PFSK-1 (cell line): ENCODE measurements at regions not wholly inside any gene's neighbourhood (a gene's known extent, or its start where the extent isn't known, plus 50 kb on each side); places are given as distances from the start of the nearest gene placed in this dataset.

Source experiments
- FOXP2 ChIP-seq: optimal IDR thresholded peaks from 2 replicates; pipeline ENCODE3; 2011; ENCODE audit warnings: borderline replicate concordance, control low read depth, inconsistent platforms; ENCODE audit not compliant: insufficient read depth; ENCODE audit errors: extremely low read length, extremely low read depth
- POLR2AphosphoS5 ChIP-seq: IDR thresholded peaks from 2 replicates; pipeline ENCODE4 v1.6.1; 2012; ENCODE audit warnings: low read depth, mild to moderate bottlenecking, control low read depth, low read length, moderate library complexity
- SIN3A ChIP-seq: IDR thresholded peaks from 2 replicates; pipeline ENCODE4 v1.6.1; 2012; ENCODE audit warnings: mild to moderate bottlenecking, low read length, moderate library complexity, borderline replicate concordance; ENCODE audit not compliant: insufficient read depth
- TAF1 ChIP-seq: IDR thresholded peaks from 2 replicates; pipeline ENCODE4 v1.6.1; 2012; ENCODE audit warnings: low read length, control low read depth, borderline replicate concordance; ENCODE audit not compliant: insufficient read depth
- TF ChIP-seq, protein P1 (sequence below), 2 experiments: IDR thresholded peaks; 2 replicates each; pipeline versions ENCODE4 v1.6.1 to v1.8.0; 2011 to 2012; ENCODE audit warnings: low read depth in 2 of 2, low read length in 2 of 2, control low read depth in 1 of 2, inconsistent platforms in 1 of 2, mild to moderate bottlenecking in 1 of 2, moderate library complexity in 1 of 2; ENCODE audit not compliant: insufficient read depth in 1 of 2

DNA sequence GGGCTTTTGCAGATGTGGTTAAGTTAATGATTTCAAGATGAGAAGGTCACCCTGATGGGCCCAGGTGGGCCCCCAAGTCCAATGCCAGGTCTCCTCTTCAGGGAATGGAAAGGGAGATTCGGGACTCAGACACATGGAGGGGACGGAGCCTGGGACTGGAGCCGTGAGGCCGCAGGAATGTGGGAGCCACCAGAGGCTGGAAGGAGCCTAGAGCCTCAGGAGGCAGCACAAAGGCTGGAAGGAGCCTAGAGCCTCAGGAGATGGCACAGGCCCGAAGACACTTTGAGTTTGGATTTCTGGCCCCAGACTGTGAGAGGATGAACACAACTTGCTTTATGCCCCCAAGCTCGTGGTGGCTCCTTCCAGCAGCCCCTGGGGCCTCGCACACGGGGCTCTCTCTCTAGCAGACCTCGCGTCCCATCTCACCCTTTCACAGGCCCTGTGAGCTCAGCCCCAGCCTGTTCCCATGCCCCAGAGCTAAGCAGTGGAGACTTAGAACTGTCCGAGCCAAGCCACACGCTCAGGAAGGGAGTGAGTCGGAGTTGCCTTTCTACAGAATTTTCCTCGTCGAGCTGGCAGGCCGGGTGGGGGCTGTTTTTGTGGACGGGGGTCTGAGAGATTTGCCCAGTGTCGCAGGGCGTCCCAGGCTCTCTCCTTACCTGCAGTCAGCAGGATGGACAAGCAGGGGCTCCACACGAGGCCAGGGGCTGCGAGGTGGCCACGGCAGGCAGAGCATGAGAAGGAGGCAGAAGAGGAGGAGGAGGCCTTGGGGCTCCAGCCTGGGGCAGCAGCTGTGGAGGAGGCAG lies 937.6 kb downstream of the BRD1 start:
- no peak for TF ChIP-seq SIN3A
- no peak for TF ChIP-seq FOXP2
- no peak for TF ChIP-seq POLR2AphosphoS5
- TF ChIP-seq, protein P1, sequence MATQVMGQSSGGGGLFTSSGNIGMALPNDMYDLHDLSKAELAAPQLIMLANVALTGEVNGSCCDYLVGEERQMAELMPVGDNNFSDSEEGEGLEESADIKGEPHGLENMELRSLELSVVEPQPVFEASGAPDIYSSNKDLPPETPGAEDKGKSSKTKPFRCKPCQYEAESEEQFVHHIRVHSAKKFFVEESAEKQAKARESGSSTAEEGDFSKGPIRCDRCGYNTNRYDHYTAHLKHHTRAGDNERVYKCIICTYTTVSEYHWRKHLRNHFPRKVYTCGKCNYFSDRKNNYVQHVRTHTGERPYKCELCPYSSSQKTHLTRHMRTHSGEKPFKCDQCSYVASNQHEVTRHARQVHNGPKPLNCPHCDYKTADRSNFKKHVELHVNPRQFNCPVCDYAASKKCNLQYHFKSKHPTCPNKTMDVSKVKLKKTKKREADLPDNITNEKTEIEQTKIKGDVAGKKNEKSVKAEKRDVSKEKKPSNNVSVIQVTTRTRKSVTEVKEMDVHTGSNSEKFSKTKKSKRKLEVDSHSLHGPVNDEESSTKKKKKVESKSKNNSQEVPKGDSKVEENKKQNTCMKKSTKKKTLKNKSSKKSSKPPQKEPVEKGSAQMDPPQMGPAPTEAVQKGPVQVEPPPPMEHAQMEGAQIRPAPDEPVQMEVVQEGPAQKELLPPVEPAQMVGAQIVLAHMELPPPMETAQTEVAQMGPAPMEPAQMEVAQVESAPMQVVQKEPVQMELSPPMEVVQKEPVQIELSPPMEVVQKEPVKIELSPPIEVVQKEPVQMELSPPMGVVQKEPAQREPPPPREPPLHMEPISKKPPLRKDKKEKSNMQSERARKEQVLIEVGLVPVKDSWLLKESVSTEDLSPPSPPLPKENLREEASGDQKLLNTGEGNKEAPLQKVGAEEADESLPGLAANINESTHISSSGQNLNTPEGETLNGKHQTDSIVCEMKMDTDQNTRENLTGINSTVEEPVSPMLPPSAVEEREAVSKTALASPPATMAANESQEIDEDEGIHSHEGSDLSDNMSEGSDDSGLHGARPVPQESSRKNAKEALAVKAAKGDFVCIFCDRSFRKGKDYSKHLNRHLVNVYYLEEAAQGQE (IDR thresholded peaks at IDR 0.05; ENCODE audit: insufficient read depth in 1 of 2, low read depth in 2 of 2, low read length in 2 of 2) = no peak
- TF ChIP-seq TAF1 = no peak

DNA sequence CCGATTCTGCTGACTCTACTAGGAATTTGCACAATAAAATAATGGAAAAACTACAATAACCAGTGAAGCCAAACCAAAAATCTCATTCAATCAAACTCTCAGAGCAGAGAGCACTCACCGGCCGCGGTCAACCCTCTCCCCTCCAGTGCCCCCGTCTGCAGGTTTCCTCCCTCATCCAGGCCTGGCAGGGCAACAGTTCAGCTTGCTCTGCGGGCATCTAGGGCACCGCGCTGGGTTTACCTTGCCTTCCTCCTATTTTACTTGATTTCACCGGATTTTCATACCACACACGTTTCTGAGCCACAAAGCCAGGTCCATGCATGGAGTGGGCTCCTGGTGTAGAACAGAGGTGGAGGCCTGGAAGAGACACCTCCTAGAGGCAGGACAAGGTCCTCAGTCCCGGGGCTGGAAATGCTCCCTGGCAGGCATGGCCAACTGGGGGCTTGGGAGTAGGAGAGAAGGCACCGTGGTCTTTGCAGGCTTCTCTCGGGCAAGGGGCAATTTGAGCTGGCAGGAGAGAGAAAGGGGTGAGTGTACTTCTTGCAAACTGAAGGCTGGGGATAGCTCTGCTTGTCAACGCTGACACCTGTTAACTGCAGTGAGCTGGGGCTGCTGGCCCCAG lies 938.4 kb downstream of the BRD1 start:
- TF ChIP-seq SIN3A (no peak), POLR2AphosphoS5 (no peak), TAF1 (no peak), FOXP2 (no peak)
- TF ChIP-seq, protein P1 (IDR thresholded peaks at IDR 0.05; ENCODE audit: insufficient read depth in 1 of 2, low read depth in 2 of 2, low read length in 2 of 2) = no peak

DNA sequence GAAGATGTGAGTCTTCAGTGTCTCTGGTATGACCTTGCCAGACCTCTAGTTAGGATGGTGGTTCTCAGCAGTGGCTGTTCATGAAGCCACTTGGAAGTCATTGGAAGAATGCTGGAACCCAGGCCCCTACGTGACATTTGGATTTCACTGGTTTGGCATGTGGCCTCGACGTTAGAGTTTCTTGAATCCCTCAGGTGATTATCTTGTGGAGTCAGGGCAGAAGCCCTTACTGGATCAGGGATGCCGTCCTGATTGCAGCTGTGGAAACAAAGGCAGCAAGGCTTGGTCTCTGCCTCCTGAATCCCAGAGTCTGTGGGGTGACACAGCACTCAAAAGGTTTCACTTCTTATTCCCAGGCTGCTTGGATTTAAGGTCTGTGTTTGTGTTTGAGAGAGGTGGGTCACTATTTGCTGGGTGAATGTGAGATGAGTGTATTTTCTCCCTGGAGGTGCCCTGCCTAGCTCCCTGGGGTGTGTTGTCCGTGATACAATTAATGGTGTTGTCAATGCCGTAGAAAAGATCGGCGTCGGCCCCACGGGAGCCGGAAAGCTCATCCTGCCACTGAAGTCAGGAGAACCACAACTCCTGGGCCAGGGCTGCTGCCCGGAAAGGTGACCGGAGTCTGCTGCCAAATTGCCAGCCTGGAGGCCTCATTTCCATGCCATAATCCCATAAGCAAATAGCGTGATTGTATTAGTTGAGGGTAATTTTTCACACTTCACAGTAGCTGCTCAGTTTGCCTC lies 939.0 kb downstream of the BRD1 start:
- no peak for TF ChIP-seq SIN3A
- TF ChIP-seq POLR2AphosphoS5 = no peak
- TF ChIP-seq, protein P1 (IDR thresholded peaks at IDR 0.05; ENCODE audit: insufficient read depth in 1 of 2, low read depth in 2 of 2, low read length in 2 of 2) = no peak
- TF ChIP-seq TAF1 = no peak
- no peak for TF ChIP-seq FOXP2

DNA sequence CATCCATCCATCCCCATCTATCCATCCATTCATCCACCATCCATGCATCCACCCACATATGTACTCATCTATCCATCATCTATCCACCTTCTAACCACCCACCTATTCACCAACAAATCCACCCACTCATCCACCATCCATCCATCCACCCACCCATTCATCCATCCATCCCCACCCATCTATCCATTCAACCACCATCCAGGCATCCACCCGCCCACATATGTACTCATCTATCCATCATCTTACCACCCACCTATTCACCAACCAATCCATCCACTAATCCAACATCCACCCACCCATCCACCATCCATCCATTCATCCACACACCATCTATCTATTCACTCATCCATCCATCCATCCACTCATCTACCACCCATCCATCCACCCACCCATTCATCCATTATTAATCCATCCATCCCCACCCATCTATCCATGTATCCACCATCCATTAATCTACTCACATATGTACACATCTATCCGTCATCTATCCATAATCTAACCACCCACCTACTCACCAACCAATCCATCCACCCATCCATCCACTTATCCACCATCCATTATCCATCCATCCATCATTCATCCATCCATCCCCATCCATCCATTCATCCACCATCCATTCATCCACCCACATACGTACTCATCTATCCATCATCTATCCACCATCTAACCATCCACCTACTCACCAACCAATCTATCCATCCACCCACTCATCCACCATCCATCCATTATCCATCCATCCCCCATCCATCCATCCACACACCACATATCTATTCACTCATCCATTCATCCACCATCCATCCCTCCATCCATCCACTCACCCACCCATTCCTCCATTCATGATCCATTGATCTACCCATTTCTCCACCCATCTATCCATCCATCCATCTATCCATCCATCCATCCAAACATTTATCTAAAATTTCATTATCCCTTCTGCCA lies 940.0 kb downstream of the BRD1 start:
- TF ChIP-seq, protein P1 (IDR thresholded peaks at IDR 0.05; ENCODE audit: insufficient read depth in 1 of 2, low read depth in 2 of 2, low read length in 2 of 2) = no peak
- no peak for TF ChIP-seq POLR2AphosphoS5
- no peak for TF ChIP-seq FOXP2
- TF ChIP-seq SIN3A = no peak
- no peak for TF ChIP-seq TAF1
